Gastrocnemius medialis (tissue), 4 donors: ENCODE measurements at regions not wholly inside any gene's neighbourhood (a gene's known extent, or its start where the extent isn't known, plus 50 kb on each side); places are given as distances from the start of the nearest gene placed in this dataset.

Experiments used
- POLR2A ChIP-seq, 2 donors: fragments of 450-650 bp; IDR thresholded peaks; one replicate each; pipeline ENCODE4 v1.6.1; 2017; ENCODE audit warnings: antibody characterized with exemption in 2 of 2, mild to moderate bottlenecking in 2 of 2, moderate library complexity in 2 of 2
- TF ChIP-seq, protein P1 (sequence below), 5 experiments: fragments of 450-650 bp in 3 of 5; fragments of 200-600 bp in 2 of 5; sonication (generic) in 2 of 5; IDR thresholded peaks in 4 of 5; conservative IDR thresholded peaks in 1 of 5; 1 replicate in 4 of 5; 2 replicates in 1 of 5; pipeline ENCODE4 v1.5.1; 2016 to 2019; ENCODE audit warnings: antibody characterized with exemption in 5 of 5, mild to moderate bottlenecking in 3 of 5, moderate library complexity in 3 of 5

DNA sequence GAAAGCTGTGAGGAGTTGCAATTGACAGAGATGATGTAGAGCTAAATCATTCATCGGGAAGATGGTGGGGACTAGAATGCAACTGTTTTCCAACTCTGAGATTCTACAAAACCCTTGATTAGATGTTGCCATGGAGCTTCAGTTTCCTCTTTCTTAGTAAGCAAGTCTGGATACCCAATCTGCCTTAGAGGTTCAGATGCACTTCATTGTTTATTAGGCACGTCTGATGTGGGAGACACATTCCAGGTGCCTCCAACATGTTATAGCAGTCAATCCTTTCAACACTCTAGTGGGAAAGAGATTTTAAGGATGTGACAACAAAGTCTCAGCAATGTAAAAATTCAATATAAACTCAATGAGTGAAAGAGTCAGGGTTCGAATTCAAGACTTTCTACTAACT lies 291.3 kb upstream of the PHYHIPL start:
- TF ChIP-seq POLR2A (IDR thresholded peaks at IDR 0.05), result no peak
- TF ChIP-seq, protein P1, sequence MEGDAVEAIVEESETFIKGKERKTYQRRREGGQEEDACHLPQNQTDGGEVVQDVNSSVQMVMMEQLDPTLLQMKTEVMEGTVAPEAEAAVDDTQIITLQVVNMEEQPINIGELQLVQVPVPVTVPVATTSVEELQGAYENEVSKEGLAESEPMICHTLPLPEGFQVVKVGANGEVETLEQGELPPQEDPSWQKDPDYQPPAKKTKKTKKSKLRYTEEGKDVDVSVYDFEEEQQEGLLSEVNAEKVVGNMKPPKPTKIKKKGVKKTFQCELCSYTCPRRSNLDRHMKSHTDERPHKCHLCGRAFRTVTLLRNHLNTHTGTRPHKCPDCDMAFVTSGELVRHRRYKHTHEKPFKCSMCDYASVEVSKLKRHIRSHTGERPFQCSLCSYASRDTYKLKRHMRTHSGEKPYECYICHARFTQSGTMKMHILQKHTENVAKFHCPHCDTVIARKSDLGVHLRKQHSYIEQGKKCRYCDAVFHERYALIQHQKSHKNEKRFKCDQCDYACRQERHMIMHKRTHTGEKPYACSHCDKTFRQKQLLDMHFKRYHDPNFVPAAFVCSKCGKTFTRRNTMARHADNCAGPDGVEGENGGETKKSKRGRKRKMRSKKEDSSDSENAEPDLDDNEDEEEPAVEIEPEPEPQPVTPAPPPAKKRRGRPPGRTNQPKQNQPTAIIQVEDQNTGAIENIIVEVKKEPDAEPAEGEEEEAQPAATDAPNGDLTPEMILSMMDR (IDR thresholded peaks at IDR 0.05 in 4 of 5, conservative IDR thresholded peaks at IDR 0.05 in 1 of 5), result no peak
